Caco-2 (cell line): ENCODE measurements at regions not wholly inside any gene's neighbourhood (a gene's known extent, or its start where the extent isn't known, plus 50 kb on each side); places are given as distances from the start of the nearest gene placed in this dataset.

Experiments used
- BruUV-seq: library from RNA; stranded (reverse); fragments of 400-500 nt; replicated peaks from 2 replicates; lab custom pipeline; 2021; lab: Mats Ljungman, UMichigan
- CTCF ChIA-PET: fragments of 300-600 bp; sonication (Branson Sonifier 250); formaldehyde crosslinking; loops from one replicate; lab custom pipeline; 2022; ENCODE audit warnings: antibody characterized with exemption; lab: Charles Lee
- POLR2A ChIA-PET: fragments of 300-600 bp; sonication (Branson Sonifier 250); formaldehyde crosslinking; loops from one replicate; lab custom pipeline; 2022; ENCODE audit warnings: antibody characterized with exemption; lab: Charles Lee
- DNase-seq, 2 experiments: peaks; one replicate each; pipeline versions ENCODE4 v3.0.0 to v3.0.0-alpha.2; 2020 to 2022
- H3K27me3 ChIP-seq: replicated peaks from 2 replicates; pipeline ENCODE4 v1.6.0; 2011; ENCODE audit warnings: low read length; ENCODE audit not compliant: control insufficient read depth, insufficient read depth
- H3K36me3 ChIP-seq: 2 replicates; pipeline ENCODE4 v1.5.1; 2011; ENCODE audit warnings: low read length; ENCODE audit not compliant: control insufficient read depth, insufficient read depth
- H3K4me1 ChIP-seq: fragments of 250-450 bp; sonication (Bioruptor Pico); 2 replicates; pipeline ENCODE4 v1.5.1; 2020; ENCODE audit warnings: mild to moderate bottlenecking
- H3K4me3 ChIP-seq: 2 replicates; pipeline ENCODE4 v1.5.1; 2011; ENCODE audit warnings: low read depth, mild to moderate bottlenecking, control low read depth, low read length
- H3K9me3 ChIP-seq: fragments of 250-450 bp; sonication (Bioruptor Pico); 2 replicates; pipeline ENCODE4 v1.5.1; 2020; ENCODE audit warnings: mild to moderate bottlenecking, moderate library complexity
- H3K27ac Mint-ChIP-seq: one replicate; pipeline ENCODE4 v1.8.0; 2022; ENCODE audit warnings: mixed read lengths; ENCODE audit not compliant: unreplicated experiment
- H3K27me3 Mint-ChIP-seq: one replicate; pipeline ENCODE4 v1.8.0; 2022; ENCODE audit warnings: mixed read lengths; ENCODE audit not compliant: insufficient read depth, unreplicated experiment
- H3K36me3 Mint-ChIP-seq: one replicate; pipeline ENCODE4 v1.8.0; 2022; ENCODE audit warnings: mild to moderate bottlenecking, mixed read lengths; ENCODE audit not compliant: insufficient read depth, unreplicated experiment
- H3K4me1 Mint-ChIP-seq: one replicate; pipeline ENCODE4 v1.8.0; 2022; ENCODE audit warnings: low read depth, mixed read lengths; ENCODE audit not compliant: unreplicated experiment
- H3K4me3 Mint-ChIP-seq: one replicate; pipeline ENCODE4 v1.8.0; 2022; ENCODE audit warnings: mild to moderate bottlenecking, moderate library complexity, mixed read lengths; ENCODE audit not compliant: unreplicated experiment
- H3K9me3 Mint-ChIP-seq: one replicate; pipeline ENCODE4 v1.8.0; 2022; ENCODE audit warnings: mixed read lengths; ENCODE audit not compliant: unreplicated experiment
- intact Hi-C: fragments of 100-400 bp; cut with micrococcal nuclease; formaldehyde crosslinking; loops from one replicate; pipeline ENCODE4 v1.10.0; 2022; ENCODE audit not compliant: unreplicated experiment
- TF ChIP-seq, protein P1 (sequence below), 2 experiments: fragments of 200-600 bp in 1 of 2; IDR thresholded peaks; 1 replicate in 1 of 2; 2 replicates in 1 of 2; pipeline versions ENCODE4 v1.5.1 to v1.8.0; 2011 to 2022; ENCODE audit warnings: antibody characterized with exemption in 1 of 2, control low read depth in 1 of 2, inconsistent platforms in 1 of 2, low read depth in 1 of 2, low read length in 1 of 2, mild to moderate bottlenecking in 1 of 2, moderate library complexity in 1 of 2; ENCODE audit not compliant: insufficient read depth in 1 of 2, severe bottlenecking in 1 of 2, unreplicated experiment in 1 of 2

DNA sequence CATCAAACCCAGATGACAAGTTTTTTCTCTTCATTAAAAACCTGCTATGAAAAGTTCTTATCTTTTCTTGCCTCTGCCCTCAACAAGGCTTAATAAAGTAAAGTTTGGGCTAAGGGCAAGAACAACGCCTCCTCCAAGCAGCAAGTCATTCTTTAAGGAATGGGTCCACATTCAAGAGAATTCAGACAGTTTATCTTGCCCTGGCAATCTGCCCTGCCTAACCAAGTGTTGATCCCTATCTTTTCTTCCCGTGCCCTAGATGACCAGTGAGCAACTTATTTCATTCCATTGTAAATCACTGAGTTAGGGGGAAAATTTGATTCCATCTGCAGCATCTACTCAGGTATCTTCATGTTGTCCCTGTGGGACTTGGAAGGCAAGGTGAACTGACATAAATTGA is 370.3 kb upstream of the DPPA4 start:
- no TSS peak for BruUV-seq
- CTCF ChIA-PET, result no interaction called here
- no peak for DNase-seq
- H3K27ac Mint-ChIP-seq, result no peak overlapping the region
- peaks cover 10% of the 10 kb centered on the region for H3K9me3 Mint-ChIP-seq
- POLR2A ChIA-PET, result no interaction called here
- no peaks in the 10 kb centered on the region for H3K27me3 Mint-ChIP-seq
- H3K4me3 ChIP-seq, result no peak overlapping the region
- H3K4me3 Mint-ChIP-seq, result no peak overlapping the region
- TF ChIP-seq, protein P1, sequence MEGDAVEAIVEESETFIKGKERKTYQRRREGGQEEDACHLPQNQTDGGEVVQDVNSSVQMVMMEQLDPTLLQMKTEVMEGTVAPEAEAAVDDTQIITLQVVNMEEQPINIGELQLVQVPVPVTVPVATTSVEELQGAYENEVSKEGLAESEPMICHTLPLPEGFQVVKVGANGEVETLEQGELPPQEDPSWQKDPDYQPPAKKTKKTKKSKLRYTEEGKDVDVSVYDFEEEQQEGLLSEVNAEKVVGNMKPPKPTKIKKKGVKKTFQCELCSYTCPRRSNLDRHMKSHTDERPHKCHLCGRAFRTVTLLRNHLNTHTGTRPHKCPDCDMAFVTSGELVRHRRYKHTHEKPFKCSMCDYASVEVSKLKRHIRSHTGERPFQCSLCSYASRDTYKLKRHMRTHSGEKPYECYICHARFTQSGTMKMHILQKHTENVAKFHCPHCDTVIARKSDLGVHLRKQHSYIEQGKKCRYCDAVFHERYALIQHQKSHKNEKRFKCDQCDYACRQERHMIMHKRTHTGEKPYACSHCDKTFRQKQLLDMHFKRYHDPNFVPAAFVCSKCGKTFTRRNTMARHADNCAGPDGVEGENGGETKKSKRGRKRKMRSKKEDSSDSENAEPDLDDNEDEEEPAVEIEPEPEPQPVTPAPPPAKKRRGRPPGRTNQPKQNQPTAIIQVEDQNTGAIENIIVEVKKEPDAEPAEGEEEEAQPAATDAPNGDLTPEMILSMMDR (IDR thresholded peaks at IDR 0.05; ENCODE audit: insufficient read depth in 1 of 2, low read depth in 1 of 2, low read length in 1 of 2, severe bottlenecking in 1 of 2, unreplicated experiment in 1 of 2), result no peak
- H3K27me3 ChIP-seq, result no peaks in the 10 kb centered on the region
- H3K4me1 Mint-ChIP-seq, result no peaks in the 10 kb centered on the region
- intact Hi-C loops, result no loop called here
- H3K36me3 ChIP-seq, result no peaks in the 10 kb centered on the region
- H3K36me3 Mint-ChIP-seq, result no peaks in the 10 kb centered on the region
- no peaks in the 10 kb centered on the region for H3K9me3 ChIP-seq
- H3K4me1 ChIP-seq, result no peaks in the 10 kb centered on the region

DNA sequence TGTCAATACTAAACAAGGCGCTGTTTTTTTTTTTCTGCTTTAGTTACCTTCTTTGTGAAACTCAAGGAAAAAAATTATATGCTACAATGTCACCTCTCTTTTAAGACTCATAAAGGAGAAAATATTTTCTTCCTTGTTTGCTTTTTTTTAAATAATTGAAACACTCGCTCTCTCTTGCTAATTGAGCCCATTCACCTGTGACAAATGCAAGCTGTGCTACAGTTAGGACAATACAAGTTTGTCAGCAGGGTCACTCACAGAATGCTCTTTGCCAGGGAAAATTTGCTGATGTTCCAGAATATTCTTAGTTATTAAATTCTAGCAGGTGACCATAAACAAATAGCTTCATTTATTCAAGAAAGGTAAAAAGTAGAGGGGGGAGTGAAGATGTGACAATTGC is 375.9 kb upstream of the DPPA4 start:
- H3K27me3 Mint-ChIP-seq, result peaks cover under 1% of the 10 kb centered on the region

DNA sequence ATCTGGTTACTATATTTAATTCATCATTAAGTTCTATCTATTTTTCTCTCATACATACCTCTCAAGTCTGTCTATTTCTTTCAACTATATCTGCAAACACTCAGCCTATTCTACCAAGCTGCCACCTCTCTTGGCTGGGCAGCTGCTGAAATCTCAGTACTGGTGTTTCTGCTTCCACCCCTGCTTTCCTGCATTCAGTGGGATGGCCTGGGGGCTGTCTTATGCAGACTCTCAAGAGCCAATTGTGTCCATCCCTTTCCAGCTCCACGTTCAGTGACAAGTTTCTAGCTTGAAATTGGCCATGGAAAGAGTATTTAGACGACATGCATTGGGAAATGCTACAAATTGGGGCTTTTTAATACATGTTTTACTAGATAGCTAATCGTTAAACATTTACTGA is 378.4 kb upstream of the DPPA4 start:
- H3K9me3 ChIP-seq, result no peaks in the 10 kb centered on the region
- H3K4me1 ChIP-seq, result no peaks in the 10 kb centered on the region
- no peaks in the 10 kb centered on the region for H3K9me3 Mint-ChIP-seq
- intact Hi-C loops, result no loop called here
- ChIA-PET POLR2A (no interaction called here), CTCF (no interaction called here)
- peaks cover 2% of the 10 kb centered on the region for H3K27me3 Mint-ChIP-seq
- H3K36me3 ChIP-seq, result no peaks in the 10 kb centered on the region
- TF ChIP-seq, protein P1 (IDR thresholded peaks at IDR 0.05; ENCODE audit: insufficient read depth in 1 of 2, low read depth in 1 of 2, low read length in 1 of 2, severe bottlenecking in 1 of 2, unreplicated experiment in 1 of 2), result no peak
- no peaks in the 10 kb centered on the region for H3K4me1 Mint-ChIP-seq
- H3K27ac Mint-ChIP-seq, result no peak overlapping the region
- H3K4me3 Mint-ChIP-seq, result no peak overlapping the region
- no peaks in the 10 kb centered on the region for H3K27me3 ChIP-seq
- H3K4me3 ChIP-seq, result no peak overlapping the region
- DNase-seq, result no peak
- no peaks in the 10 kb centered on the region for H3K36me3 Mint-ChIP-seq
- BruUV-seq, result no TSS peak

More for the DNA sequence above, 375.9 kb upstream of the DPPA4 start:
- Histone ChIP-seq H3K36me3 (no peaks in the 10 kb centered on the region), H3K4me1 (no peaks in the 10 kb centered on the region), H3K4me3 (no peak overlapping the region), H3K9me3 (no peaks in the 10 kb centered on the region), H3K27me3 (no peaks in the 10 kb centered on the region)
- TF ChIP-seq, protein P1 (IDR thresholded peaks at IDR 0.05; ENCODE audit: insufficient read depth in 1 of 2, low read depth in 1 of 2, low read length in 1 of 2, severe bottlenecking in 1 of 2, unreplicated experiment in 1 of 2), result no peak
- Mint-ChIP-seq H3K4me1 (no peaks in the 10 kb centered on the region), H3K9me3 (no peaks in the 10 kb centered on the region), H3K27ac (no peak overlapping the region), H3K4me3 (no peak overlapping the region), H3K36me3 (no peaks in the 10 kb centered on the region)
- BruUV-seq, result no TSS peak
- CTCF ChIA-PET, result no interaction called here
- intact Hi-C loops, result no loop called here
- no peak for DNase-seq
- POLR2A ChIA-PET, result no interaction called here
